ENCODE measurements at regions not wholly inside any gene's neighbourhood (a gene's known extent, or its start where the extent isn't known, plus 50 kb on each side); places are given as distances from the start of the nearest gene placed in this dataset.

- H3K27me3 ChIP-seq = no peaks in the 10 kb centered on the region
- no peaks in the 10 kb centered on the region for H3K9me3 ChIP-seq
- H3K27ac ChIP-seq = no peak overlapping the region
- H3K36me3 ChIP-seq = no peaks in the 10 kb centered on the region
- ATAC-seq = no peak
- 70 to 72% methylated on average over 2 of the region's 2 CpGs for WGBS, 2 donors (ENCODE audit: low coverage in 1 of 2)
- no peak overlapping the region for H3K4me3 ChIP-seq
- TF ChIP-seq EP300 (IDR thresholded peaks at IDR 0.05) = no peak
- TF ChIP-seq, protein P1, sequence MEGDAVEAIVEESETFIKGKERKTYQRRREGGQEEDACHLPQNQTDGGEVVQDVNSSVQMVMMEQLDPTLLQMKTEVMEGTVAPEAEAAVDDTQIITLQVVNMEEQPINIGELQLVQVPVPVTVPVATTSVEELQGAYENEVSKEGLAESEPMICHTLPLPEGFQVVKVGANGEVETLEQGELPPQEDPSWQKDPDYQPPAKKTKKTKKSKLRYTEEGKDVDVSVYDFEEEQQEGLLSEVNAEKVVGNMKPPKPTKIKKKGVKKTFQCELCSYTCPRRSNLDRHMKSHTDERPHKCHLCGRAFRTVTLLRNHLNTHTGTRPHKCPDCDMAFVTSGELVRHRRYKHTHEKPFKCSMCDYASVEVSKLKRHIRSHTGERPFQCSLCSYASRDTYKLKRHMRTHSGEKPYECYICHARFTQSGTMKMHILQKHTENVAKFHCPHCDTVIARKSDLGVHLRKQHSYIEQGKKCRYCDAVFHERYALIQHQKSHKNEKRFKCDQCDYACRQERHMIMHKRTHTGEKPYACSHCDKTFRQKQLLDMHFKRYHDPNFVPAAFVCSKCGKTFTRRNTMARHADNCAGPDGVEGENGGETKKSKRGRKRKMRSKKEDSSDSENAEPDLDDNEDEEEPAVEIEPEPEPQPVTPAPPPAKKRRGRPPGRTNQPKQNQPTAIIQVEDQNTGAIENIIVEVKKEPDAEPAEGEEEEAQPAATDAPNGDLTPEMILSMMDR (IDR thresholded peaks at IDR 0.05) = no peak
- no peak for TF ChIP-seq POLR2AphosphoS5 (IDR thresholded peaks at IDR 0.05)
- no peak for TF ChIP-seq POLR2A (IDR thresholded peaks at IDR 0.05)
- no peaks in the 10 kb centered on the region for H3K4me1 ChIP-seq
Measured at GRCh38 chr12:91675401-91675800, 470.2 kb downstream of the BTG1 start.

DNA sequence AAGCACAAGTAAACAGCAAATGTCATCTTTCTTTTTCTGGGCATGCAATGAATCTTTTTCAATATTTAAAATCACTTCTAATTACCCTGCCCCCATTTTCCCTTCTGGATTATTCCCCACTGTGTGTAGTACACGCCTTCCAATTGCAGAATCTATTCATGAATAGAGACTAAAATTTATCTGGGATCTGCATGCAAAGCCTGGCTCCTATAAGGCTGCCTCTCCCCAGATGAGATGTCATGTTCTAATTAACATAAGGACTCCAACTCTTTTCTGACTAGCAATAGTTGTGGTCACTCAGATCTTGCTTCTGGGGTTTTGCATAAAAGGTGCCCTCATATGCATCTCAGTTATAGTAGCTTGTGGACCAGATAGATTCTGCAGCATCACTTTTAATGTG lies 473.5 kb downstream of the BTG1 start:
- Histone ChIP-seq H3K4me1 (no peaks in the 10 kb centered on the region), H3K9me3 (no peaks in the 10 kb centered on the region), H3K4me3 (no peak overlapping the region), H3K27ac (no peak overlapping the region), H3K27me3 (no peaks in the 10 kb centered on the region), H3K36me3 (no peaks in the 10 kb centered on the region)
- no peak for ATAC-seq
- TF ChIP-seq POLR2AphosphoS5 (IDR thresholded peaks at IDR 0.05) (no peak), POLR2A (IDR thresholded peaks at IDR 0.05) (no peak), EP300 (IDR thresholded peaks at IDR 0.05) (no peak)
- TF ChIP-seq, protein P1 (IDR thresholded peaks at IDR 0.05) = no peak
- WGBS, 2 donors (ENCODE audit: low coverage in 1 of 2) = 50 to 70% methylated on average over 1 of the region's 1 CpG

- ATAC-seq = no peak
- Histone ChIP-seq H3K4me1 (no peaks in the 10 kb centered on the region), H3K9me3 (no peaks in the 10 kb centered on the region), H3K27me3 (no peaks in the 10 kb centered on the region), H3K36me3 (no peaks in the 10 kb centered on the region), H3K27ac (no peak overlapping the region), H3K4me3 (no peak overlapping the region)
- no peak for TF ChIP-seq EP300 (IDR thresholded peaks at IDR 0.05)
- TF ChIP-seq POLR2A (IDR thresholded peaks at IDR 0.05) = no peak
- no peak for TF ChIP-seq POLR2AphosphoS5 (IDR thresholded peaks at IDR 0.05)
- TF ChIP-seq, protein P1 (IDR thresholded peaks at IDR 0.05) = no peak
- WGBS, 2 donors (ENCODE audit: low coverage in 1 of 2) = 63 to 86% methylated on average over 2 of the region's 2 CpGs
Measured at GRCh38 chr12:91667694-91668093, 478.0 kb downstream of the BTG1 start.

- no peak for ATAC-seq
Measured at GRCh38 chr12:91663744-91664143, 481.1 kb upstream of the DCN start.

DNA sequence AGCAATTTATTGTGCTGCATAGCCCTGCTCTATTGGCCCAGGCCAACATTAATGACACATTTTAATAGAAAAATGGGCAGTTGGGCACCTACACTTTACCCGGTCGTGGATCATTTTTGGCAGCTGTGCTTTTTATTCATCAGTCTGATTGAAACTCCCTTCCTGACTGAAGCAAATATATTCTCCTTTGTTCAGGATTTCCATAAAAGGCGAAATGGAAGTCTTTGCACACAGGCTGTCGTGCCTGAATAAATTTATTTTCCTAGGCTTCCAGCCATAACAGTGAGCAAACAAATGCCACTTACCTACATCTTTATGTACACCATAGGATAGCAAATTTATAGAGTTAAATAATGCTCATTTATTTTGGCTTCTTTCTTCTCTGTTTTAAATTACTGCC lies 480.7 kb upstream of the DCN start:
- Histone ChIP-seq H3K27me3 (no peaks in the 10 kb centered on the region), H3K36me3 (no peaks in the 10 kb centered on the region), H3K4me3 (no peak overlapping the region), H3K4me1 (no peaks in the 10 kb centered on the region), H3K27ac (no peak overlapping the region), H3K9me3 (no peaks in the 10 kb centered on the region)
- WGBS, 2 donors (ENCODE audit: low coverage in 1 of 2) = 63 to 74% methylated on average over 4 of the region's 4 CpGs
- TF ChIP-seq EP300 (IDR thresholded peaks at IDR 0.05) = no peak
- TF ChIP-seq POLR2AphosphoS5 (IDR thresholded peaks at IDR 0.05) = no peak
- TF ChIP-seq, protein P1 (IDR thresholded peaks at IDR 0.05) = no peak
- no peak for TF ChIP-seq POLR2A (IDR thresholded peaks at IDR 0.05)
- ATAC-seq = no peak

More at GRCh38 chr12:91663744-91664143, 481.1 kb upstream of the DCN start:
- Histone ChIP-seq H3K9me3 (no peaks in the 10 kb centered on the region), H3K4me3 (no peak overlapping the region), H3K27me3 (no peaks in the 10 kb centered on the region), H3K27ac (no peak overlapping the region), H3K36me3 (no peaks in the 10 kb centered on the region), H3K4me1 (no peaks in the 10 kb centered on the region)
- WGBS, 2 donors (ENCODE audit: low coverage in 1 of 2) = 64 to 67% methylated on average over 3 to 4 of the region's 4 CpGs
- TF ChIP-seq POLR2AphosphoS5 (IDR thresholded peaks at IDR 0.05) (no peak), EP300 (IDR thresholded peaks at IDR 0.05) (no peak), POLR2A (IDR thresholded peaks at IDR 0.05) (no peak)
- TF ChIP-seq, protein P1 (IDR thresholded peaks at IDR 0.05) = no peak
